ENCODE measurements at regions not wholly inside any gene's neighbourhood (a gene's known extent, or its start where the extent isn't known, plus 50 kb on each side); places are given as distances from the start of the nearest gene placed in this dataset.

- no peak for TF ChIP-seq SP1 (IDR thresholded peaks at IDR 0.05)
- TF ChIP-seq LEF1 (IDR thresholded peaks at IDR 0.05; ENCODE audit: borderline replicate concordance) = no peak
- no peak for TF ChIP-seq FOXA1 (IDR thresholded peaks at IDR 0.05)
- TF ChIP-seq CTBP1 (IDR thresholded peaks at IDR 0.05; ENCODE audit: borderline replicate concordance) = no peak
- no peak for TF ChIP-seq FOXM1 (IDR thresholded peaks at IDR 0.05; ENCODE audit: borderline replicate concordance)
- TF ChIP-seq FOXK2 (IDR thresholded peaks at IDR 0.05) = no peak
- TF ChIP-seq ARNT (IDR thresholded peaks at IDR 0.05) = no peak
- no peak for DNase-seq (ENCODE audit: extremely low spot score)
- CTCF ChIA-PET = no interaction called here
- POLR2A ChIA-PET = no interaction called here
These were observed 94.6 kb downstream of the GLI2 start for GRCh38 chr2:120830096-120830830.

- no peak for TF ChIP-seq ELF4 (IDR thresholded peaks at IDR 0.05)
- no peak for TF ChIP-seq PKNOX1 (IDR thresholded peaks at IDR 0.05)
- no peak for TF ChIP-seq ZNF384 (IDR thresholded peaks at IDR 0.05)
- no peak for TF ChIP-seq FOXM1 (IDR thresholded peaks at IDR 0.05; ENCODE audit: borderline replicate concordance)
- TF ChIP-seq FOXA1 (IDR thresholded peaks at IDR 0.05) = no peak
- TF ChIP-seq BHLHE40 (IDR thresholded peaks at IDR 0.05; ENCODE audit: borderline replicate concordance) = no peak
- no peak for TF ChIP-seq SP1 (IDR thresholded peaks at IDR 0.05)
- no peak for TF ChIP-seq FOXK2 (IDR thresholded peaks at IDR 0.05)
- TF ChIP-seq LEF1 (IDR thresholded peaks at IDR 0.05; ENCODE audit: borderline replicate concordance) = no peak
- no peak for TF ChIP-seq SUZ12 (IDR thresholded peaks at IDR 0.05)
- ChIA-PET CTCF (no interaction called here), POLR2A (no interaction called here)
- DNase-seq (ENCODE audit: extremely low spot score) = no peak
These were observed 95.4 kb downstream of the GLI2 start for GRCh38 chr2:120831086-120831485.

GRCh38 chr2:120831891-120832290, 96.2 kb downstream of the GLI2 start:
- DNase-seq (ENCODE audit: extremely low spot score) = no peak
- POLR2A ChIA-PET = no interaction called here
- CTCF ChIA-PET = no interaction called here
- TF ChIP-seq ARNT (IDR thresholded peaks at IDR 0.05) (no peak), SP1 (IDR thresholded peaks at IDR 0.05) (no peak), HDGF (IDR thresholded peaks at IDR 0.05; ENCODE audit: borderline replicate concordance) (no peak), SUZ12 (IDR thresholded peaks at IDR 0.05) (no peak), FOXK2 (IDR thresholded peaks at IDR 0.05) (no peak), FOXM1 (IDR thresholded peaks at IDR 0.05; ENCODE audit: borderline replicate concordance) (no peak), PKNOX1 (IDR thresholded peaks at IDR 0.05) (no peak), ELF4 (IDR thresholded peaks at IDR 0.05) (no peak)

- DNase-seq (ENCODE audit: extremely low spot score) = no peak
- CTCF ChIA-PET = no interaction called here
- TF ChIP-seq HDGF (IDR thresholded peaks at IDR 0.05; ENCODE audit: borderline replicate concordance) (no peak), BHLHE40 (IDR thresholded peaks at IDR 0.05; ENCODE audit: borderline replicate concordance) (no peak), TARDBP (IDR thresholded peaks at IDR 0.05) (no peak), SP1 (IDR thresholded peaks at IDR 0.05) (no peak), L3MBTL2 (conservative IDR thresholded peaks at IDR 0.05) (no peak), FOXA1 (IDR thresholded peaks at IDR 0.05) (no peak), CTBP1 (IDR thresholded peaks at IDR 0.05; ENCODE audit: borderline replicate concordance) (no peak), SUZ12 (IDR thresholded peaks at IDR 0.05) (no peak)
- POLR2A ChIA-PET = interaction anchor here (1.0 kb wide), 1 partner anchor 95 kb away, joined by 3 read pairs; no protein-coding TSS in a partner anchor
These were observed 96.8 kb downstream of the GLI2 start for GRCh38 chr2:120832296-120833070.

- ChIA-PET CTCF (interaction anchor here (0.6 to 1.0 kb wide), 3 partner anchors 25 to 238 kb away, joined by 3 read pairs; no protein-coding TSS in a partner anchor), POLR2A (interaction anchor here (1.0 kb wide), 1 partner anchor 96 kb away, joined by 3 read pairs; no protein-coding TSS in a partner anchor)
- TF ChIP-seq ARNT (IDR thresholded peaks at IDR 0.05) (no peak), FOXM1 (IDR thresholded peaks at IDR 0.05; ENCODE audit: borderline replicate concordance) (no peak), CTBP1 (IDR thresholded peaks at IDR 0.05; ENCODE audit: borderline replicate concordance) (no peak), SP1 (IDR thresholded peaks at IDR 0.05) (no peak), NFRKB (IDR thresholded peaks at IDR 0.05) (no peak), BHLHE40 (IDR thresholded peaks at IDR 0.05; ENCODE audit: borderline replicate concordance) (no peak), FOXA1 (IDR thresholded peaks at IDR 0.05) (no peak), ELF4 (IDR thresholded peaks at IDR 0.05) (no peak), PKNOX1 (IDR thresholded peaks at IDR 0.05) (no peak), ZNF384 (IDR thresholded peaks at IDR 0.05) (no peak), TARDBP (IDR thresholded peaks at IDR 0.05) (no peak), HDGF (IDR thresholded peaks at IDR 0.05; ENCODE audit: borderline replicate concordance) (no peak), FOXK2 (IDR thresholded peaks at IDR 0.05) (no peak), LEF1 (IDR thresholded peaks at IDR 0.05; ENCODE audit: borderline replicate concordance) (no peak)
- no peak for DNase-seq (ENCODE audit: extremely low spot score)
These were observed 97.5 kb downstream of the GLI2 start for GRCh38 chr2:120833127-120833675.

- ChIA-PET CTCF (interaction anchor here (1.0 kb wide), 1 partner anchor 28 kb away, joined by 3 read pairs; no protein-coding TSS in a partner anchor), POLR2A (no interaction called here)
- TF ChIP-seq L3MBTL2 (conservative IDR thresholded peaks at IDR 0.05) (no peak), FOXK2 (IDR thresholded peaks at IDR 0.05) (no peak), ARNT (IDR thresholded peaks at IDR 0.05) (no peak), NFRKB (IDR thresholded peaks at IDR 0.05) (no peak), LEF1 (IDR thresholded peaks at IDR 0.05; ENCODE audit: borderline replicate concordance) (no peak), ZNF384 (IDR thresholded peaks at IDR 0.05) (no peak), HDGF (IDR thresholded peaks at IDR 0.05; ENCODE audit: borderline replicate concordance) (no peak), SP1 (IDR thresholded peaks at IDR 0.05) (no peak), FOXM1 (IDR thresholded peaks at IDR 0.05; ENCODE audit: borderline replicate concordance) (no peak), SUZ12 (IDR thresholded peaks at IDR 0.05) (no peak), TARDBP (IDR thresholded peaks at IDR 0.05) (no peak), PKNOX1 (IDR thresholded peaks at IDR 0.05) (no peak), BHLHE40 (IDR thresholded peaks at IDR 0.05; ENCODE audit: borderline replicate concordance) (no peak), FOXA1 (IDR thresholded peaks at IDR 0.05) (no peak), CTBP1 (IDR thresholded peaks at IDR 0.05; ENCODE audit: borderline replicate concordance) (no peak), ELF4 (IDR thresholded peaks at IDR 0.05) (no peak)
- DNase-seq (ENCODE audit: extremely low spot score) = no peak
These were observed 98.5 kb downstream of the GLI2 start for GRCh38 chr2:120834206-120834605.
